GM10266 (cell line): ENCODE measurements at regions not wholly inside any gene's neighbourhood (a gene's known extent, or its start where the extent isn't known, plus 50 kb on each side); places are given as distances from the start of the nearest gene placed in this dataset.

Experiments
- DNase-seq: peaks from one replicate; pipeline ENCODE4 v3.0.0; 2012; ENCODE audit errors: extremely low spot score
- CTCF ChIP-seq: IDR thresholded peaks from 2 replicates; pipeline ENCODE4 v1.5.1; 2012; ENCODE audit warnings: mild to moderate bottlenecking, low read depth; ENCODE audit not compliant: control insufficient read depth, insufficient read depth; ENCODE audit errors: missing control alignments

DNA sequence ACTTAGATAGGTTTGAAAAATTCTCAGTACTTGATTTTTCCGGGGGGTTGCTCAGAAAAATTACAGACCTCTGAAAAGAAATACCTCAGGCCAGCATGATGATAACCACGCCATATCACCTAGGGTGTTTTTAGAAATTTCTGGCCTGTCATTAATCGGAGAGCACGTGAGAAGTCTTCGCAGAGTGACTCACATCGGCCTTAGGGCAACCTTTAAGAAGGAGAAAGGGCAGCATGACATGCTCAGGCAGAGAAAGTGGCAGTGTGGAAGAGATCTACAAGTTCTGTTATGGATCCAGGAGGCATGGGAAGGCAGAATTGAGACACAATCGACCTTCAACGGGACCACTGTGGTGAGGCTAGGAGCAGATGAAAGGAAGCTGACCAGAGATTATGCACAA is 506.3 kb downstream of the LMO4 start:
- TF ChIP-seq CTCF: no peak

GRCh38 chr1:87840767-87841166 is 512.1 kb downstream of the LMO4 start:
- DNase-seq: no peak
- TF ChIP-seq CTCF: no peak

More for the DNA sequence above, 506.3 kb downstream of the LMO4 start:
- DNase-seq: no peak

DNA sequence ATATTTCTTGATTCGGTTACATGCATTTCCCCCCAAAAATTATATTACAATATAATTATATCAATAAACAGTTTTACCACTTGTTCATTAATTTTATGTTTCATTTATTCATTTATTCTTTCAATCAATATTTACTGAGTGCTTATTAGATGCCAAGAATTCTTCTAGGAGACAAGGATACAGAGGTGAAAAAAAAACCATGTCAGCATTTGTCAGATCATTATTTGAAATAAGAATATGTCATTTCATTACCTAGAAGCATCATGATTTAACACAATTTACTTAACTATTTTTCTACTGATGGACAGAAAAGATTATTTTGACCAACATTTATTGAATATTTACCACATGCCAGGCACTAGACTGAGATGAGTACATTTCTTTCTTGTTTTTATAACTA is 512.7 kb downstream of the LMO4 start:
- DNase-seq: no peak
- TF ChIP-seq CTCF: no peak

DNA sequence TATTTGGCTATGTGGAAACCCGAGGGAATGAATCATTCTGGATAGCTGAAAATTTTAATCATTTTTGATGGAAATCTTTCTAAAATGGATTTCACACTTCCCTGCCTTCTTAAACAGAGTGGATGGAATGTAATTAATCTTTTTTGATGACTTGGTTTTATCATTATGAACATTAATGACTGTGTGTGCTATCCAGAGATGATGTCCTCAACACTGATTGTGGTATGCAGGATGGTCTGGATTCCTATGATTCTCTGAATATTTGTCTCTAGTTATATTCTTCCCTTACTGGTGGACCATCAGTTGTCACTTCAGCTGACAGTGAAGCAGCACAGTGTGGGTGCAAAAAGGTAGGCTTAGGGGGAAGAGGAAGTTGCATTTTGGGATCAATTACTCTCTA is 513.5 kb downstream of the LMO4 start:
- no peak for DNase-seq
- TF ChIP-seq CTCF: no peak

DNA sequence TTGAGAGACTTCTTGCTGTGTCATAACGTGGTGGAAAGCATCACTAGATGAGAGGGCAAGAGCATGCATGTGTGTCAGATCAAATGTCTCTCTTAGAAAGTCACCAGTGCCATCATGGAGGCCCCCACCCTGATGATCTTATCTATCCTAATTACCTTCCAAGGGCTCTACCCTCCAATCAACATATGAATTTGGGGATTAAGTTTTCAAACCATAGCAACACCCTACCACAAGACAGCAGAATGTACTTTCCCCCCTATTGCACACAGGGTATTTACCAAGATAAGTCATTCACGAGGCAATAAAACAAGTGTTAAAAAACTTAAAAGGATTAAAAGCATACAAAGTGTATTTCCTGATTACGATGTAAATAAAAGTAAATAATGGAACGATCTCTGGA is 515.6 kb downstream of the LMO4 start:
- no peak for DNase-seq

DNA sequence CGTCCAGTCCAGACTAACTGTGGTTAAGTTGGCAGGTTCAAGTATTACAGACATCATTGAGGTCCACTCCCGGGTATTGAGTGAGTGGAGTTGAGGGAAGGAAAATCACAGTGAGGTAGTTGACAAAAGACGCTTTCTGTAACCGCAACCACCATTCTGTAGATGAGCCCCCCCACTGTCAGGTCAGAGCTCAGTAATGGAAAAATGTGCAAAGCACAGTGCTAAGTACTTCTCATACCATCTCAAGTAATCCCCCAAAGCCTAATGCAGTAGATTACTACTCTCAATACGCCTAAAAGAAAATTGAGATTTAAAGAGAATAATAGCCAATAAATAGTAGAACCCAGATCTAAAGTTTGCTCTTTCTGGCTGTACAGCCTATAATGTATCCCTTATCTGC is 522.8 kb downstream of the LMO4 start:
- TF ChIP-seq CTCF: no peak
- no peak for DNase-seq

More for the DNA sequence above, 515.6 kb downstream of the LMO4 start:
- no peak for TF ChIP-seq CTCF

DNA sequence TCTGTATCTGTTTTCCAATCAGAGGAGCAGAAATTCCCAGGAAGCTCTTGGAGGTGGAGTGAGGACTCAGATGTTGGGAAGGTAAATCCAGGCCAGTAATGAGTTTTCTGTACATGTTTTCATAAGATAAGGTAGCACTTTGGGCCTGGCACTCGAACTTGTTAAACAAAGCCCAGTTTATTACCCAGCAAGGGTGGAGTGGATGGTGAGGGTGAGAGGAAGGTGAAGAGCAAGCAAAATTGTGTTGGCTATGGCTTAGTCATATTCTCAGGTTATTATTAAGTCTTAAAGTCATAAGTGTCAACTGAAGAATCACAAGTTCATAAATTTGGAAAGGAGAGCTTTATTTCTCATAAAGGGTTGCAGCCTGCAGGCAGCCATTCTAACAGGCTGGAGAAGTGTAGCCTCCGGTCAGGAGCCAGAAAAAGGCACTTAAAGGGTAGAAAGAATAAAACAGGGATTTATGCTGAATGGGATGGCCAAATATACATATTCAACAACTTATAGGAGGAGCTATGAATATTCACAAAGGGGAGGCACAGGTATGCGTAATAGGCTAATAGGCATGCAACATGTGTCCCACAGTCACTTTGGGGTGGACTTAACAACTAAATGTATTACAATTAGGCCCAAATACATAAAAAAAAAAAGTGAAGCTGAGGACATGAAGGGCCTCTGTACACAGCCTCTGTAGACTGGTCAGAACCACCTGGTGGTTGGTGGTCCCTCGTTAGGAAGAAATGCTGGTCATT is 523.9 kb downstream of the LMO4 start:
- no peak for DNase-seq
- TF ChIP-seq CTCF: no peak
